ENCODE measurements at regions not wholly inside any gene's neighbourhood (a gene's known extent, or its start where the extent isn't known, plus 50 kb on each side); places are given as distances from the start of the nearest gene placed in this dataset.
A peak's percentile ranks its signal among the peaks of the same experiment; 100 is the strongest.

DNA sequence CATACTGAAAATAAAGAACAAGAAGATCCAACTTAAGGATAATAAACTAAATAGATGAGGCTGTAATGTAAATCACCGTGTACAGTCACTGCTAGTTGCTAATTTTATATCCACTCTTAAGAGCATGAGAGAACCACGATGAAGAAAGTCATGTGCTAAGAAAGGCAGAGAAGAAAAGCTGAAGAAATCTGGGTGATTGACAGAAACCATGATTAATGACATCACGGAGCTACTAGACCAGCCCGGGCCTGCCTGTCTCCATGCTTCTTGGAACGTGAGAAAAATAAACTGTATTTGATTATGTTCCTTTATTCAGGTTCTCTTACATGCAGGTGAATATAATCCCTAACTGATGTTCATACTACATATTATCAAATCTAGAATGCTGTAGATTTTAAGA lies 84.2 kb upstream of the E2F3 start:
- ChIA-PET POLR2A (no interaction called here), CTCF (no interaction called here)
- DNase-seq (ENCODE audit: extremely low spot score) = no peak
- TF ChIP-seq, protein P1, sequence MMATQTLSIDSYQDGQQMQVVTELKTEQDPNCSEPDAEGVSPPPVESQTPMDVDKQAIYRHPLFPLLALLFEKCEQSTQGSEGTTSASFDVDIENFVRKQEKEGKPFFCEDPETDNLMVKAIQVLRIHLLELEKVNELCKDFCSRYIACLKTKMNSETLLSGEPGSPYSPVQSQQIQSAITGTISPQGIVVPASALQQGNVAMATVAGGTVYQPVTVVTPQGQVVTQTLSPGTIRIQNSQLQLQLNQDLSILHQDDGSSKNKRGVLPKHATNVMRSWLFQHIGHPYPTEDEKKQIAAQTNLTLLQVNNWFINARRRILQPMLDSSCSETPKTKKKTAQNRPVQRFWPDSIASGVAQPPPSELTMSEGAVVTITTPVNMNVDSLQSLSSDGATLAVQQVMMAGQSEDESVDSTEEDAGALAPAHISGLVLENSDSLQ (IDR thresholded peaks at IDR 0.05) = peak; percentile 41; the same call in 1 of the 2 replicates
- TF ChIP-seq ELF4 (IDR thresholded peaks at IDR 0.05) = no peak

DNA sequence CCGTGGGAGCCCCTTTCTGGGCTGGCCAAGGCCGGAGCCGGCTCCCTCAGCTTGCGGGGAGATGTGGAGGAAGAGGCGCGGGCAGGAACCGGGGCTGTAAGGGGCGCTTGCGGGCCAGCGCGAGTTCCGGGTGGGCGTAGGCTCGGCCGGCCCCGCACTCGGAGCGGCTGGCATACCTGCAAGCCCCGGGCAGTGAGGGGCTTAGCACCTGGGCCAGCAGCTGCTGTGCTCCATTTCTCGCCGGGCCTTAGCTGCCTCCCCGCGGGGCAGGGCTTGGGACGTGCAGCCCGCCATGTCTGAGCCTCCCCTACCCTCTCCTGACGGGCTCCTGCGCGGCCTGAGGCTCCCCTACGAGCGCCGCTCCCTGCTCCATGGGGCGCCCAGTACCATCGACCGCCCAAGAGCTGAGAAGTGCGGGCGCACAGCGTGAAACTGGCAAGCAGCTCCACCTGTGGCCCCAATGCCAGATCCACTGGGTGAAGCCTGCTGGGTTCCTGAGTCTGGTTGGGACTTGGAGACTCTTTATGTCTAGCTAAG lies 82.8 kb upstream of the E2F3 start:
- DNase-seq (ENCODE audit: extremely low spot score) = no peak
- no peak for TF ChIP-seq FOXK2 (IDR thresholded peaks at IDR 0.05)
- no peak for TF ChIP-seq FOXA1 (IDR thresholded peaks at IDR 0.05)
- POLR2A ChIA-PET = no interaction called here
- CTCF ChIA-PET = interaction anchor here (0.6 kb wide), 1 partner anchor 605 kb away, joined by 3 read pairs; no protein-coding TSS in a partner anchor

DNA sequence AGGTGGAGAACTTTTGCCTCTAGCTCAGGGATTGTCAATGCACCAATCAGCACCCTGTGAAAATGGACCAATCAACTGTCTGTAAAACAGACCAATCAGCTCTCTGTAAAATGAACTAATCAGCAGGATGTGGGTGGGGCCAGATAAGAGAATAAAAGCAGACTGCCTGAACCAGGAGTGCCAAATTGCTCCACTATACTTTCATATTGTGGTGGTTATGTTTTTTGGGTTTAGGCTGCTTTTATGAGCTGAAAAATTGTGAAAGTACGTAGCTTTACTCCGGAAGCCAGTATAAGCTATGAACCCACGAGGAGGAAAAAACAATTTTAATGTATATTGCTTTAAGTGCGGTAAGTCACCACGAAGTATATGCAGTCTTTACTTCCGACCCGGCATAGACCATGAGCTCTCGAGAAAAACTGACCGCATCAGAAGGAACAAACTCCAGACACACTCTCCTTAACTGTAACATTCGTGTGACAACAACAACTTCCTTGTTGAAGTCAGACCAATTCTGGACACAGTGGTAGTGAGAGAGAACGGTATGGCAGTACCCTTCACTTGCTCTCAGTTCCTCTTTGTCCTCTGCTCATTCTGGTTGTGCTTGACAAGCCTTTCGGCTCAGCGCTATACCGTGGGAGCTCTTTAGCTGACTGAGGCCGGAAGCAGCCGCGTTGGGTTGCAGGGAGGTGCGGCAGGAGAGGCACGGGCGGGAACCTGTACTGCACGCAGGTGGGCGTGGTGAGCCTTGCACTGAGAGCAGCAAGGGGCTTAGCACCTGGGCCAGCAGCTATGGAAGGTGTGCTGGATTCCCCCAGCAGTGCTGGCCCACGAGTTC lies 81.9 kb upstream of the E2F3 start:
- CTCF ChIA-PET = interaction anchor here (0.7 kb wide), 1 partner anchor 9 kb away, joined by 3 read pairs; no protein-coding TSS in a partner anchor
- TF ChIP-seq L3MBTL2 (conservative IDR thresholded peaks at IDR 0.05) (no peak), FOXK2 (IDR thresholded peaks at IDR 0.05) (no peak), BHLHE40 (IDR thresholded peaks at IDR 0.05; ENCODE audit: borderline replicate concordance) (no peak), HDGF (IDR thresholded peaks at IDR 0.05; ENCODE audit: borderline replicate concordance) (no peak), SUZ12 (IDR thresholded peaks at IDR 0.05) (no peak), SP1 (IDR thresholded peaks at IDR 0.05) (no peak)
- TF ChIP-seq, protein P1 (IDR thresholded peaks at IDR 0.05) = no peak

DNA sequence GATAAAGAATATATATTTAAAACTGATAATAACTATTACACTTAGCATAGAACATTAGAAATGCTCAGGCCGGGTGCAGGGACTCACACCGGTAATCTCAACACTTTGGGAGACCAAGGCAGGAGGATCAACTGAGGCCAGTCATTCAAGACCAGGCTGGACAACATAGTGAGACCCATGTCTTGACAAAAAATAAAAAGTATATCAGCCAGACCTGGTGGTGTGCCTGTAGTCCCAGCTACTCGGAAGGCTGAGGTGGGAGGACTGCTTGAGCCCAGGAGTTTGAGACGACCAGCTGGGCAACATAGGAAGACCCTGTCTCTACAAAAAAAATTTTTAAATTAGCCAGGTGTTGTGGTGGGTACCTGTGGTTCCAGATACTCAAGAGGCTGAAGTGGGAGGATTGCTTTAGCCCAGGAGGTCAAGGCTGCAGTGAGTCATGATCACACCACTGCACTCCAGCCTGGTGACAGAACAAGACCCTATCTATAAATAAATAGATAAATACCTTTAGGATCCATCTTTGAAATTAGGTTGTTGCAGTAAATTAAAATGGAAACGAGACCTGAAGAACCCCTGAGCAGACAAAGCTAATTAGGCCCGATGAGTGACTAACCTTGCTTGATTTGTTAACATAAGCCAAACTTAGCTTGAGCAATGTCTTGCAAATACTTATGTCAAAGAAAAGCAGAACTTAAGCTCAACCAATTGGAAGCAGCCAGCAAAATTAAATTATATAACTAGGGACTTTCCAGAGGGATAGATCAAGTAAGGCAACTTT lies 75.8 kb upstream of the E2F3 start:
- ChIA-PET POLR2A (no interaction called here), CTCF (no interaction called here)
- DNase-seq (ENCODE audit: extremely low spot score) = no peak
- TF ChIP-seq TARDBP (IDR thresholded peaks at IDR 0.05) (no peak), SUZ12 (IDR thresholded peaks at IDR 0.05) (no peak), NFRKB (IDR thresholded peaks at IDR 0.05) (no peak), CTBP1 (IDR thresholded peaks at IDR 0.05; ENCODE audit: borderline replicate concordance) (no peak), L3MBTL2 (conservative IDR thresholded peaks at IDR 0.05) (no peak), FOXK2 (IDR thresholded peaks at IDR 0.05) (no peak), FOXA1 (IDR thresholded peaks at IDR 0.05) (no peak), ARNT (IDR thresholded peaks at IDR 0.05) (no peak), LEF1 (IDR thresholded peaks at IDR 0.05; ENCODE audit: borderline replicate concordance) (no peak), ZNF384 (IDR thresholded peaks at IDR 0.05) (no peak), HDGF (IDR thresholded peaks at IDR 0.05; ENCODE audit: borderline replicate concordance) (no peak), SP1 (IDR thresholded peaks at IDR 0.05) (no peak)
- TF ChIP-seq, protein P1 (IDR thresholded peaks at IDR 0.05) = no peak

More for the DNA sequence above, 81.9 kb upstream of the E2F3 start:
- POLR2A ChIA-PET = no interaction called here
- no peak for DNase-seq (ENCODE audit: extremely low spot score)

DNA sequence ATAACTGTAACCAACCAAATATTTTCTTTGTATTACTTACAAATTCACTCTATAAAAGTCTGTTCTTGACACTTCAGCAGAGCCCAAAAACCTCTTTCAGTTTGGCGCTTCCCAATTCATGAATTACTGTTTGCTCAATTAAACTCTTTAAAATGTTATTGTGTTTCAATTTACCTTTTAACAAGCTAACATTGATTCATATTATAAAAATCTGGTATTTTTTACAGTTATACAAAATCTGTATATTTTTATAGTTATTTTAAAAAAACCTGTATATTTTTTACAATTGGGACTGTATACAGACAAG lies 75.3 kb upstream of the E2F3 start:
- TF ChIP-seq ARNT (IDR thresholded peaks at IDR 0.05) (no peak), SUZ12 (IDR thresholded peaks at IDR 0.05) (no peak), CTBP1 (IDR thresholded peaks at IDR 0.05; ENCODE audit: borderline replicate concordance) (no peak), L3MBTL2 (conservative IDR thresholded peaks at IDR 0.05) (no peak), ELF4 (IDR thresholded peaks at IDR 0.05) (no peak), BHLHE40 (IDR thresholded peaks at IDR 0.05; ENCODE audit: borderline replicate concordance) (no peak), FOXK2 (IDR thresholded peaks at IDR 0.05) (no peak), TARDBP (IDR thresholded peaks at IDR 0.05) (no peak), SP1 (IDR thresholded peaks at IDR 0.05) (no peak), FOXM1 (IDR thresholded peaks at IDR 0.05; ENCODE audit: borderline replicate concordance) (no peak), LEF1 (IDR thresholded peaks at IDR 0.05; ENCODE audit: borderline replicate concordance) (no peak), NFRKB (IDR thresholded peaks at IDR 0.05) (no peak), HDGF (IDR thresholded peaks at IDR 0.05; ENCODE audit: borderline replicate concordance) (no peak)
- TF ChIP-seq, protein P1 (IDR thresholded peaks at IDR 0.05) = no peak
- CTCF ChIA-PET = no interaction called here
- POLR2A ChIA-PET = no interaction called here
- DNase-seq (ENCODE audit: extremely low spot score) = no peak

DNA sequence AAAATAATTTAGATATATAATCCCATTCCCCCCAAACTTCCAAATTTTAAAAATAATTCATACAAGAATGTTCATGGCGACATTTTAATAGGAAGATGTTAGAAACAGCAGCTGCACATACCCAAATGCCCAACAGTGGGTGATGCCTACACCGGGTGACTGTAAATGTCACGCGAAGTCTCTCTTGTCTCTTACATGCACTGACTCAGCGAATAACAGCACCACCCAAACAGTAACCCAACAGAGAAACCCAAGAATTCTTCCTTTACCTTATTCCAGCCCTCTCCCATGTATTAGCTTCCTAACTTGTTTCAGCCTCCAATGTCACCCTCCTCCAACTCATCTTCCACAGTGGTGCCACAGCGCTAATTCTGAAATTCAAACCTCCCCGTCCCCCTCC lies 74.5 kb upstream of the E2F3 start:
- TF ChIP-seq ARNT (IDR thresholded peaks at IDR 0.05) = no peak
- TF ChIP-seq SUZ12 (IDR thresholded peaks at IDR 0.05) = no peak
- no peak for TF ChIP-seq ELF4 (IDR thresholded peaks at IDR 0.05)
- TF ChIP-seq HDGF (IDR thresholded peaks at IDR 0.05; ENCODE audit: borderline replicate concordance) = no peak
- no peak for TF ChIP-seq NFRKB (IDR thresholded peaks at IDR 0.05)
- no peak for TF ChIP-seq FOXA1 (IDR thresholded peaks at IDR 0.05)
- no peak for TF ChIP-seq TARDBP (IDR thresholded peaks at IDR 0.05)
- CTCF ChIA-PET = no interaction called here
- POLR2A ChIA-PET = no interaction called here
- DNase-seq (ENCODE audit: extremely low spot score) = no peak

Data from HEK293T (cell line).